SK-N-SH (cell line): ENCODE measurements at regions not wholly inside any gene's neighbourhood (a gene's known extent, or its start where the extent isn't known, plus 50 kb on each side); places are given as distances from the start of the nearest gene placed in this dataset.

Experiments used
- CTCF ChIA-PET: fragments of 300-600, 350-600 bp; formaldehyde crosslinking; extraction: SDS; loops from one replicate; lab custom pipeline; 2021; lab: Yijun Ruan, JAX
- POLR2A ChIA-PET: fragments of 350-600 bp; sonication (Branson Sonifier 250); formaldehyde crosslinking; extraction: SDS; loops from one replicate; lab custom pipeline; 2020; ENCODE audit warnings: antibody characterized with exemption, inconsistent platforms; lab: Yijun Ruan, JAX
- DNase-seq: peaks from one replicate; pipeline ENCODE4 v3.0.0; 2012
- H2AFZ ChIP-seq: fragments of 200-600 bp; sonication (generic); 2 replicates; pipeline ENCODE4 v1.8.1; 2016; ENCODE audit warnings: antibody characterized with exemption, mild to moderate bottlenecking, low read depth
- H3F3A ChIP-seq: fragments of 200-600 bp; sonication (generic); replicated peaks from 2 replicates; pipeline ENCODE3; 2016; ENCODE audit warnings: antibody characterized with exemption, mild to moderate bottlenecking; ENCODE audit not compliant: insufficient read depth
- H3K27ac ChIP-seq, 2 experiments: fragments of 200-500 bp in 1 of 2; fragments of 200-600 bp in 1 of 2; sonication (Bioruptor generic) in 1 of 2; sonication (generic), shearing (Covaris generic) in 1 of 2; 2 replicates each; pipeline versions ENCODE4 v1.5.1 to v1.6.1; 2014 to 2016; ENCODE audit warnings: low read depth in 2 of 2, inconsistent platforms in 1 of 2, low read length in 1 of 2, mild to moderate bottlenecking in 1 of 2, mixed read lengths in 1 of 2
- H3K27me3 ChIP-seq: fragments of 200-600 bp; sonication (generic), shearing (Covaris generic); 2 replicates; pipeline ENCODE4 v1.6.1; 2016; ENCODE audit warnings: mixed run types; ENCODE audit not compliant: insufficient read depth
- H3K36me3 ChIP-seq, 2 experiments: fragments of 200-500 bp in 1 of 2; fragments of 200-600 bp in 1 of 2; sonication (Bioruptor generic) in 1 of 2; sonication (generic) in 1 of 2; replicated peaks in 1 of 2; 2 replicates each; pipeline versions ENCODE3 to v1.5.1; 2014 to 2016; ENCODE audit warnings: low read length in 1 of 2, mild to moderate bottlenecking in 1 of 2; ENCODE audit not compliant: insufficient read depth in 2 of 2, control insufficient read depth in 1 of 2
- H3K4me1 ChIP-seq, 2 experiments: fragments of 200-500 bp in 1 of 2; fragments of 200-600 bp in 1 of 2; sonication (Bioruptor generic) in 1 of 2; sonication (generic), shearing (Covaris generic) in 1 of 2; 2 replicates each; pipeline versions ENCODE4 v1.5.1 to v1.6.1; 2014 to 2016; ENCODE audit warnings: low read depth in 1 of 2, low read length in 1 of 2, mixed run types in 1 of 2; ENCODE audit not compliant: insufficient read depth in 2 of 2, control insufficient read depth in 1 of 2
- H3K4me2 ChIP-seq: fragments of 200-600 bp; sonication (generic), shearing (Covaris generic); 2 replicates; pipeline ENCODE4 v1.6.1; 2017; ENCODE audit warnings: mixed run types
- H3K4me3 ChIP-seq, 2 experiments: fragments of 200-500 bp in 1 of 2; fragments of 200-600 bp in 1 of 2; sonication (Bioruptor generic) in 1 of 2; sonication (generic), shearing (Covaris generic) in 1 of 2; 2 replicates each; pipeline versions ENCODE4 v1.5.1 to v1.8.1; 2014 to 2016; ENCODE audit warnings: low read depth in 2 of 2, inconsistent platforms in 1 of 2, low read length in 1 of 2, mild to moderate bottlenecking in 1 of 2, mixed read lengths in 1 of 2, moderate library complexity in 1 of 2
- H3K79me2 ChIP-seq: fragments of 200-600 bp; sonication (generic); 2 replicates; pipeline ENCODE4 v1.8.1; 2017; ENCODE audit warnings: mild to moderate bottlenecking; ENCODE audit not compliant: insufficient read depth
- H3K9ac ChIP-seq: fragments of 200-600 bp; sonication (generic); 2 replicates; pipeline ENCODE4 v1.6.1; 2017; ENCODE audit warnings: mixed run types
- H3K9me2 ChIP-seq: fragments of 200-600 bp; sonication (generic); 2 replicates; pipeline ENCODE4 v1.6.1; 2017; ENCODE audit warnings: mixed run types
- H3K9me3 ChIP-seq: fragments of 200-600 bp; sonication (generic); 2 replicates; pipeline ENCODE4 v1.6.1; 2017; ENCODE audit warnings: mixed run types, mild to moderate bottlenecking, moderate library complexity
- H4K20me1 ChIP-seq: fragments of 200-600 bp; sonication (generic); 2 replicates; pipeline ENCODE4 v1.6.1; 2017; ENCODE audit warnings: mild to moderate bottlenecking, mixed run types; ENCODE audit not compliant: insufficient read depth
- EZH2phosphoT487 ChIP-seq: fragments of 200-600 bp; sonication (generic); IDR thresholded peaks from 2 replicates; pipeline ENCODE4 v1.6.1; 2017; ENCODE audit warnings: low read depth, mixed run types, mild to moderate bottlenecking, antibody characterized with exemption, moderate library complexity, borderline replicate concordance
- FOSL2 ChIP-seq: IDR thresholded peaks from 2 replicates; pipeline ENCODE4 v1.4.0; 2012; ENCODE audit warnings: low read depth, mild to moderate bottlenecking, moderate library complexity, borderline replicate concordance
- GABPA ChIP-seq: IDR thresholded peaks from 2 replicates; pipeline ENCODE4 v1.4.0; 2012; ENCODE audit warnings: low read depth, mild to moderate bottlenecking
- GATA2 ChIP-seq: sonication (generic); formaldehyde crosslinking; IDR thresholded peaks from 2 replicates; pipeline ENCODE4 v1.5.0; 2020; ENCODE audit warnings: mild to moderate bottlenecking, missing genetic modification reagents
- JUND ChIP-seq: IDR thresholded peaks from 2 replicates; pipeline ENCODE4 v1.4.0; 2012
- NRF1 ChIP-seq: IDR thresholded peaks from 2 replicates; pipeline ENCODE4 v1.6.1; 2012; ENCODE audit warnings: low read depth, mild to moderate bottlenecking, low read length
- RXRA ChIP-seq: IDR thresholded peaks from 2 replicates; pipeline ENCODE4 v1.4.0; 2012; ENCODE audit warnings: low read depth, mild to moderate bottlenecking, borderline replicate concordance
- TAF1 ChIP-seq: IDR thresholded peaks from 2 replicates; pipeline ENCODE4 v1.6.1; 2012; ENCODE audit warnings: low read depth, mild to moderate bottlenecking, low read length, moderate library complexity, borderline replicate concordance
- TCF12 ChIP-seq: IDR thresholded peaks from 2 replicates; pipeline ENCODE4 v1.4.0; 2012
- YY1 ChIP-seq: IDR thresholded peaks from 2 replicates; pipeline ENCODE4 v1.4.0; 2012; ENCODE audit warnings: low read depth, mild to moderate bottlenecking
- WGBS: methylation state at CpG from one replicate; pipeline ENCODE4 v1.1.6; 2017; ENCODE audit warnings: low lambda C conversion rate; 5-methylcytosine and 5-hydroxymethylcytosine counted together
- TF ChIP-seq, protein P1 (sequence below): IDR thresholded peaks from 2 replicates; pipeline ENCODE4 v1.4.0; 2012; ENCODE audit warnings: low read depth, borderline replicate concordance
- TF ChIP-seq, protein P2 (sequence below): fragments of 150-350 bp; IDR thresholded peaks from 2 replicates; pipeline ENCODE4 v1.6.1; 2016; ENCODE audit warnings: mild to moderate bottlenecking, low read depth, low read length
- TF ChIP-seq, protein P3 (sequence below): fragments of 200-600 bp; sonication (generic); IDR thresholded peaks from 2 replicates; pipeline ENCODE4 v1.6.1; 2017; ENCODE audit warnings: antibody characterized with exemption, mild to moderate bottlenecking, moderate library complexity

DNA sequence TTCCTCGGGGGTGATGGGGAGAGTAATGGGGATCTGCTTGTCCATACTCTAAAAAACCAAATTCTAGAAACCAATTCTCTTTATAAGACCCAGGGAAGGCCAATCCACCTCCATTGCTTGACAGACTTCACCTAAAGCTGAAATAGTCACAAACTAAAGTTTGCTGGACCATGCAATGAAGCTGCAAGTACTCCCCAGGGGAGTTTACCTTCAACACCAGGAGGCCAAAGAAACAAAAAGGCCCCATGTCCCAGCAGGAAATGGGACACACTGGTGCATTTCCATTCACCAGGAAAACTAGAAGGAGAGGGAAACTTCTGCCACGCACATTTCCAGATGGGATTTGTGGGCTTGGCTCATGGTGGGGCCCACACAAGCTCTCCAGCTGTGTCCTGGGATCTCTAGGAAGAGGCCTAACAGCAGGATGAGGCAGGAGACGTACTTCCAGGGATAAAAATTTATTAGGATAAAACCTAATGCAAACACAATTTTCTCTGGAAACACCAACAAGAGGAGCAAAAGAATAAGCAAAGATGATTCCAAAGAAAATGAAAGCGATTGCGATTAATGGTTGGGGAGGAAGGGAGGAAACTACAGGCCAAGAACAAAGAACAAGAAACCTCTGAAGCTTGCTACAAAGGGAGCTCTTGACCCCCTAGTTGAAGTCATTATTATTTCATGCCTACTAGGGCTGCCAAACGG, 238.0 kb upstream of the LRTM1 start:
- Histone ChIP-seq H3K9ac (no peak overlapping the region), H3K4me1 (peaks cover 6 to 33% of the 10 kb centered on the region in 2 experiments), H4K20me1 (no peaks in the 10 kb centered on the region), H3F3A (peaks cover 36% of the 10 kb centered on the region), H3K9me2 (no peaks in the 10 kb centered on the region), H3K9me3 (no peaks in the 10 kb centered on the region), H3K79me2 (no peaks in the 10 kb centered on the region), H3K27me3 (no peaks in the 10 kb centered on the region), H3K27ac (no peak overlapping the region), H3K4me3 (no peak overlapping the region), H3K36me3 (no peaks in the 10 kb centered on the region), H3K4me2 (no peak overlapping the region), H2AFZ (no peak overlapping the region)
- ChIA-PET CTCF (interaction anchor here (0.8 to 7.7 kb wide), 2 partner anchors 15 to 1019 kb away, joined by 3 to 57 read pairs; no protein-coding TSS in a partner anchor), POLR2A (no interaction called here)
- 77% methylated on average over 6 of the region's 6 CpGs for WGBS
- no peak for DNase-seq
- TF ChIP-seq TCF12 (no peak), JUND (no peak), RXRA (no peak)
- TF ChIP-seq, protein P1, sequence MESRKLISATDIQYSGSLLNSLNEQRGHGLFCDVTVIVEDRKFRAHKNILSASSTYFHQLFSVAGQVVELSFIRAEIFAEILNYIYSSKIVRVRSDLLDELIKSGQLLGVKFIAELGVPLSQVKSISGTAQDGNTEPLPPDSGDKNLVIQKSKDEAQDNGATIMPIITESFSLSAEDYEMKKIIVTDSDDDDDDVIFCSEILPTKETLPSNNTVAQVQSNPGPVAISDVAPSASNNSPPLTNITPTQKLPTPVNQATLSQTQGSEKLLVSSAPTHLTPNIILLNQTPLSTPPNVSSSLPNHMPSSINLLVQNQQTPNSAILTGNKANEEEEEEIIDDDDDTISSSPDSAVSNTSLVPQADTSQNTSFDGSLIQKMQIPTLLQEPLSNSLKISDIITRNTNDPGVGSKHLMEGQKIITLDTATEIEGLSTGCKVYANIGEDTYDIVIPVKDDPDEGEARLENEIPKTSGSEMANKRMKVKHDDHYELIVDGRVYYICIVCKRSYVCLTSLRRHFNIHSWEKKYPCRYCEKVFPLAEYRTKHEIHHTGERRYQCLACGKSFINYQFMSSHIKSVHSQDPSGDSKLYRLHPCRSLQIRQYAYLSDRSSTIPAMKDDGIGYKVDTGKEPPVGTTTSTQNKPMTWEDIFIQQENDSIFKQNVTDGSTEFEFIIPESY, result no peak
- TF ChIP-seq, protein P2, sequence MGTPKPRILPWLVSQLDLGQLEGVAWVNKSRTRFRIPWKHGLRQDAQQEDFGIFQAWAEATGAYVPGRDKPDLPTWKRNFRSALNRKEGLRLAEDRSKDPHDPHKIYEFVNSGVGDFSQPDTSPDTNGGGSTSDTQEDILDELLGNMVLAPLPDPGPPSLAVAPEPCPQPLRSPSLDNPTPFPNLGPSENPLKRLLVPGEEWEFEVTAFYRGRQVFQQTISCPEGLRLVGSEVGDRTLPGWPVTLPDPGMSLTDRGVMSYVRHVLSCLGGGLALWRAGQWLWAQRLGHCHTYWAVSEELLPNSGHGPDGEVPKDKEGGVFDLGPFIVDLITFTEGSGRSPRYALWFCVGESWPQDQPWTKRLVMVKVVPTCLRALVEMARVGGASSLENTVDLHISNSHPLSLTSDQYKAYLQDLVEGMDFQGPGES, result no peak

DNA sequence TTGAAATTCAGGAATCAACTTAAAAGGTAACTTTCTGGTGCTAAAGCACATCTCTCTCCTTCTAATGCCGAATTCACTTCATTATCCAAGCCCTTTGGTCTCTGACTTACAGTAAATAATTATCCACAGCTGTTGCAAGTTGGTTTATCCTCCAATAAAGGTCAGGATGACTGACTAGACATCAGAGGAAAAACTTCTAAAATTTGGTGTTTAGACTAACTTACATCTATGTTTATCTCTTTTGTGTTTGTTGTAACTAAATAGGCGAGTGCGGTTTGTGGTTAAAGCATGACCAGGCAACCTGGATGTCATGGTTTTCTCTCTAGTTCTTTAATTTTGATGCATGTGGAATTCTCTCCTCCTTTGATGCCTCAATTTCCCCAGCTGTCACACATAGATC, 237.4 kb upstream of the LRTM1 start:
- H3K27me3 ChIP-seq, result no peaks in the 10 kb centered on the region
- no peaks in the 10 kb centered on the region for H4K20me1 ChIP-seq
- 86% methylated on average over 3 of the region's 3 CpGs for WGBS
- H3K79me2 ChIP-seq, result no peaks in the 10 kb centered on the region
- H3K9ac ChIP-seq, result no peak overlapping the region
- H3K27ac ChIP-seq, result no peak overlapping the region
- no peak overlapping the region for H3K4me3 ChIP-seq
- TF ChIP-seq GATA2 (no peak), GABPA (no peak), EZH2phosphoT487 (no peak), RXRA (no peak), NRF1 (no peak), FOSL2 (no peak), YY1 (no peak), TAF1 (no peak)
- TF ChIP-seq, protein P3, sequence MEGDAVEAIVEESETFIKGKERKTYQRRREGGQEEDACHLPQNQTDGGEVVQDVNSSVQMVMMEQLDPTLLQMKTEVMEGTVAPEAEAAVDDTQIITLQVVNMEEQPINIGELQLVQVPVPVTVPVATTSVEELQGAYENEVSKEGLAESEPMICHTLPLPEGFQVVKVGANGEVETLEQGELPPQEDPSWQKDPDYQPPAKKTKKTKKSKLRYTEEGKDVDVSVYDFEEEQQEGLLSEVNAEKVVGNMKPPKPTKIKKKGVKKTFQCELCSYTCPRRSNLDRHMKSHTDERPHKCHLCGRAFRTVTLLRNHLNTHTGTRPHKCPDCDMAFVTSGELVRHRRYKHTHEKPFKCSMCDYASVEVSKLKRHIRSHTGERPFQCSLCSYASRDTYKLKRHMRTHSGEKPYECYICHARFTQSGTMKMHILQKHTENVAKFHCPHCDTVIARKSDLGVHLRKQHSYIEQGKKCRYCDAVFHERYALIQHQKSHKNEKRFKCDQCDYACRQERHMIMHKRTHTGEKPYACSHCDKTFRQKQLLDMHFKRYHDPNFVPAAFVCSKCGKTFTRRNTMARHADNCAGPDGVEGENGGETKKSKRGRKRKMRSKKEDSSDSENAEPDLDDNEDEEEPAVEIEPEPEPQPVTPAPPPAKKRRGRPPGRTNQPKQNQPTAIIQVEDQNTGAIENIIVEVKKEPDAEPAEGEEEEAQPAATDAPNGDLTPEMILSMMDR, result no peak
- POLR2A ChIA-PET, result no interaction called here
- peaks cover 6 to 29% of the 10 kb centered on the region in 2 experiments for H3K4me1 ChIP-seq
- peaks cover 35% of the 10 kb centered on the region for H3F3A ChIP-seq
- H3K36me3 ChIP-seq, result no peaks in the 10 kb centered on the region
- no peaks in the 10 kb centered on the region for H3K9me2 ChIP-seq
- H3K9me3 ChIP-seq, result no peaks in the 10 kb centered on the region
- CTCF ChIA-PET, result interaction anchor here (0.8 kb wide), 1 partner anchor 1018 kb away, joined by 3 read pairs; no protein-coding TSS in a partner anchor
- no peak overlapping the region for H2AFZ ChIP-seq
- H3K4me2 ChIP-seq, result no peak overlapping the region
- no peak for DNase-seq
